Rectal smooth muscle tissue (tissue), 1 donor: ENCODE measurements at regions not wholly inside any gene's neighbourhood (a gene's known extent, or its start where the extent isn't known, plus 50 kb on each side); places are given as distances from the start of the nearest gene placed in this dataset.
A peak's percentile ranks its signal among the peaks of the same experiment; 100 is the strongest.

Experiments used
- H3K27ac ChIP-seq: one replicate; pipeline ENCODE4 v1.7.0; 2013; ENCODE audit warnings: low read depth, low read length, inconsistent platforms
- H3K27me3 ChIP-seq: one replicate; pipeline ENCODE4 v1.7.0; 2013; ENCODE audit warnings: low read length; ENCODE audit not compliant: control insufficient read depth, insufficient read depth
- H3K36me3 ChIP-seq: one replicate; pipeline ENCODE4 v1.7.0; 2013; ENCODE audit warnings: low read length; ENCODE audit not compliant: control insufficient read depth, insufficient read depth
- H3K4me1 ChIP-seq: one replicate; pipeline ENCODE4 v1.7.0; 2013; ENCODE audit warnings: low read length; ENCODE audit not compliant: control insufficient read depth, insufficient read depth
- H3K4me3 ChIP-seq: one replicate; pipeline ENCODE4 v1.7.0; 2013; ENCODE audit warnings: low read length
- H3K9ac ChIP-seq: one replicate; pipeline ENCODE4 v1.7.0; 2013; ENCODE audit warnings: low read length

DNA sequence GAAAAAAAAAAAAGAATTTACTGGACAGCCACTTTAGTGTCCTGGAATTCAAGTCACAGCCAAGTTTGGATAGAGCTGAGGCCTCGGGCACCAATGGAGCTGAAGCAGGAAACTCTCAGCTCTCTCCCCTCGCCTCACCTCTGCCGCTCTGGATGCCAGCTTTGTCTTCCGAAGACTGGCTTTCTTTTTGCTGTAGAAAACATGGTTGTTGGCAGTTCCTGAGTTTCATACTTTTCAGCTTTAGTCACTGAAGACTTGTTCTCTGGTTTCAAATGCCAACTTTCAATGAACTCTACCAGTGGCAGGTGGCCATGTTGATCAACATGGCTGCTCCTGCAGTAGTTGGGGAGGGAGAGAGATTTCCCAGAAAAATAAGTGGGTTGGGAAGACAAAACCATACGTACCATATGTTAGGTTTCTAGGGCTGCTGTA is 142.2 kb downstream of the SNX18 start:
- H3K4me1 ChIP-seq = no peaks in the 10 kb centered on the region
- H3K4me3 ChIP-seq = no peak overlapping the region

GRCh38 chr5:54658010-54658409 is 140.5 kb downstream of the SNX18 start:
- Histone ChIP-seq H3K4me1 (no peaks in the 10 kb centered on the region), H3K9ac (no peak overlapping the region), H3K36me3 (no peaks in the 10 kb centered on the region), H3K27me3 (no peaks in the 10 kb centered on the region), H3K27ac (no peak overlapping the region), H3K4me3 (no peak overlapping the region)

More for the DNA sequence above, 142.2 kb downstream of the SNX18 start:
- Histone ChIP-seq H3K27ac (peak overlapping the region; percentile 33), H3K27me3 (no peaks in the 10 kb centered on the region), H3K9ac (no peak overlapping the region), H3K36me3 (no peaks in the 10 kb centered on the region)

DNA sequence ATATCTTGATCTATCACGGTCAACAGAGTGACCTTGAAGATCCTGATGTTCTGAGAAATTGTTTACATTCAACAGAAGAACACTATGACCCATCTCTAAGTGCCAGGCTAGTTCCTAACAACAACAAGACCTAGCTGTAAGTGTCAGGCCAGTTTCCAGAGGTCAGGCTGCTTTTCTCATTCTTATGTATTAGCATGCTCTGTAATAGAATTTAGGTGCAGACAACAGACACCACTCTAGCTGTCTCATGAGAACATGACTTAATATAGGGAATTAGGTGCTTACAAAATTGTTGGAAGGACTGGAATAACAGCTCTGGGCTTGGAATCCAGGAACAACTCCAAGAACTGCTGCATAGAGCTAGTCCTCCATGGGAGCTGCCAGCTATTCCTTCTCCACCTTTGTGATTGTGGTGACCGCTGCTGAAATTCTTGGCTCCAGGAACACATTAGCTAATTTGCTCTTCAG is 138.7 kb downstream of the SNX18 start:
- no peak overlapping the region for H3K27ac ChIP-seq
- H3K4me1 ChIP-seq = no peaks in the 10 kb centered on the region
- H3K36me3 ChIP-seq = no peaks in the 10 kb centered on the region
- no peaks in the 10 kb centered on the region for H3K27me3 ChIP-seq
- no peak overlapping the region for H3K4me3 ChIP-seq
- H3K9ac ChIP-seq = no peak overlapping the region

DNA sequence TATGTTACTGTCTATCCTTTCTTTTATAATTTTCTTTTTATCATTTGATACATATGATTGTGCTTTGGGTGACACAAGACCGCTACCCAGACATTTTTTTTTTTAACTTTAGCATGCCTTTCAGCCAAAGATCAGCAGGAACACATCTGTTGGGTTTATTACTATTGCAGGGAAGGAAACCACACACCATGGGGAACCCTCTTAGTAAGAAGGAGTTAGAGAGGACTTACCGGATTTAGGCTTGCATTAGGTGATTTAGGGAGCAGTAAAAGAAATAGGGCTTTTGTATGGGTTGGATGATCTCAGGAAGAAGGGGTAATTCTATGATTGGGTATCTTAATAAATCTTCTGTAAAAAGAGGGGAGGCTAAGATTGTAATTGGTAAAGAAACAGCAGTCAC is 138.2 kb downstream of the SNX18 start:
- Histone ChIP-seq H3K27me3 (no peaks in the 10 kb centered on the region), H3K4me1 (no peaks in the 10 kb centered on the region), H3K27ac (no peak overlapping the region), H3K36me3 (no peaks in the 10 kb centered on the region), H3K9ac (no peak overlapping the region), H3K4me3 (no peak overlapping the region)

GRCh38 chr5:54655266-54655665 is 137.7 kb downstream of the SNX18 start:
- Histone ChIP-seq H3K9ac (no peak overlapping the region), H3K27me3 (no peaks in the 10 kb centered on the region), H3K4me1 (no peaks in the 10 kb centered on the region), H3K36me3 (no peaks in the 10 kb centered on the region), H3K27ac (no peak overlapping the region), H3K4me3 (no peak overlapping the region)

DNA sequence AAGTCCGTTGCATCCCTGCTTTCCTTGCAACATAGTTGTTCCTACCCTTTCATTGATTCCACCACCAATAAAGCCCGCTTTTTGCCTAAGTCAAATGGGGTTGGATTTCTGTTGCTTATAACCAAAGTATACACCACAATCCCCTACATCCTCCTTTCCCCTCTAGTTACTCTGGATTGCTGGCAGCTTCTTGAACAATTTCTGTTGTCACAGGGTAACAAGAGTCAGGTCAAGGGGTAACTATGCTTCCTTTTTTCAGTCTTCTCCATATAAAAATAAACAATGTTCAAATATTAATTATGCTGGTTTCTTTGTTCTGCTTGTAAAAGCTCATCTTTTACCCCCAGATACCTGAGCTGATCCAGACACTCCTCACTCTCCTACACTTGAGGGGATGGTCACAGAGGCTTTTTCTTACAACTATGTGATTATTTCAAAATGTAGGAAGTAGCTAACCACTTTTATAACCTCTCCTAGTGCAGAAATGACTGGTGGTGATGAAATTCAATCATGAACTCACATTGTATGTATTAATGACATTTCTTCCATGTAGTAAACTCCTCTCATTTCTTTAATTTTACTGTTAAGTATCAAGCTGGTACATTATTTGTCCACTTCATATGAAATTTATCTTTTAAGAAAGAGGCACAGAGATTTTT is 136.5 kb downstream of the SNX18 start:
- no peak overlapping the region for H3K4me3 ChIP-seq
- no peak overlapping the region for H3K9ac ChIP-seq
- H3K4me1 ChIP-seq = no peaks in the 10 kb centered on the region
- no peaks in the 10 kb centered on the region for H3K27me3 ChIP-seq
- H3K27ac ChIP-seq = no peak overlapping the region
- H3K36me3 ChIP-seq = no peaks in the 10 kb centered on the region

DNA sequence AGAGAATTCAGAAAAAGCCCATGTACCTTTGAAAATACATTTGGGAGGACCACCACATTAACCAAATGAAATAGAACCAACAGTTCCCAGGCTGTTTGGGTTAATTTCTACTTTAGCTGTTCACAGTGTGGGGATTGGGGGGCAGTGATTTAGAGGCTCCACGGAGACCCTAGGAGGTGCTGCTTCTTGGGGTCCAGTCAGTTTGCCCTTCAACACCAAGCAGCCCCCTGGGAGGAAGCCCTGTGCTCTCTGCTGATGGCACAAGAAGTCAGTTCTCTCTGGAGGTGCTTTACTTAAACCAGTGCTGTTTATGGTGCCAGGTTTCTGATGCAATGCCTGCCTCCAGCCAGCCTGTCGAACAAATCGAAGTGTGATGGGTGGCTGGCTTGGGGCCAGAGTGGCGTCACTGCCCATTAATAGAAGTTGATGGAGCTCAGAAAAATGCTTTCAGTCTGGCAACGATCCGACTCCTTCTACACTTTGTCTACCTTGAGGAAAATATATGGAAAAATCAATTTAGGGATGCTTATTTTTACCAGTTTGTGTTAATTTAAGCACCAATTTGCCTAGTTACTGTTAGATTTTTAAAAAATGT is 134.0 kb downstream of the SNX18 start:
- Histone ChIP-seq H3K27ac (no peak overlapping the region), H3K4me3 (no peak overlapping the region), H3K9ac (no peak overlapping the region), H3K4me1 (peaks cover 2% of the 10 kb centered on the region), H3K27me3 (no peaks in the 10 kb centered on the region), H3K36me3 (no peaks in the 10 kb centered on the region)

DNA sequence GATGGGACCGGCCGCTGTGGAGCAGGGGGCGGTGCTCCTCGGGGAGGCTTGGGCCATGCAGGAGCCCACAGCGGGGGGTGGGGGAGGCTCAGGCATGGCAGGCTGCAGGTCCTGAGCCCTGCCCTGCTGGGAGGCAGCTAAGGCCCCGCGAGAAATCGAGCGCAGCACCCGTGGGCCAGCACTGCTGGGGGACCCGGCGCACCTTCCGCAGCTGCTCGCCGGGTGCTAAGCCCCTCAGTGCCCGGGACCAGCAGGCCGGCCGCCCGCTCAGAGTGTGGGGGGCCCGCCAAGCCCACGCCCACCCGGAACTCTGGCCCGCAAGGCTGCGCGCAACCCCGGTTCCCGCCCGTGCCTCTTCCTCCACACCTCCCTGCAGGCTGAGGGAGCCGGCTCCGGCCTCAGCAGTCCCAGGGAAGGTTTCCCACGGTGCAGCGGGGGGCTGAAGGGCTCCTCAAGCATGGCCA is 131.5 kb downstream of the SNX18 start:
- H3K4me1 ChIP-seq = peaks cover 2% of the 10 kb centered on the region
- no peak overlapping the region for H3K4me3 ChIP-seq
- no peaks in the 10 kb centered on the region for H3K27me3 ChIP-seq
- no peak overlapping the region for H3K9ac ChIP-seq
- no peak overlapping the region for H3K27ac ChIP-seq
- no peaks in the 10 kb centered on the region for H3K36me3 ChIP-seq

GRCh38 chr5:54646356-54647101 is 129.0 kb downstream of the SNX18 start:
- Histone ChIP-seq H3K27me3 (no peaks in the 10 kb centered on the region), H3K9ac (no peak overlapping the region), H3K36me3 (no peaks in the 10 kb centered on the region), H3K4me1 (peaks cover 2% of the 10 kb centered on the region), H3K4me3 (no peak overlapping the region), H3K27ac (peak overlapping the region; percentile 30)

- no peaks in the 10 kb centered on the region for H3K36me3 ChIP-seq
- H3K27me3 ChIP-seq = no peaks in the 10 kb centered on the region
- no peak overlapping the region for H3K4me3 ChIP-seq
- peaks cover 2% of the 10 kb centered on the region for H3K4me1 ChIP-seq
- no peak overlapping the region for H3K9ac ChIP-seq
- H3K27ac ChIP-seq = peak overlapping the region; percentile 18
Observed at GRCh38 chr5:54645882-54646355, 128.4 kb downstream of the SNX18 start.

GRCh38 chr5:54644226-54644625 is 126.7 kb downstream of the SNX18 start:
- Histone ChIP-seq H3K27ac (no peak overlapping the region), H3K4me3 (no peak overlapping the region), H3K9ac (no peak overlapping the region), H3K36me3 (no peaks in the 10 kb centered on the region), H3K4me1 (peaks cover 2% of the 10 kb centered on the region), H3K27me3 (no peaks in the 10 kb centered on the region)

DNA sequence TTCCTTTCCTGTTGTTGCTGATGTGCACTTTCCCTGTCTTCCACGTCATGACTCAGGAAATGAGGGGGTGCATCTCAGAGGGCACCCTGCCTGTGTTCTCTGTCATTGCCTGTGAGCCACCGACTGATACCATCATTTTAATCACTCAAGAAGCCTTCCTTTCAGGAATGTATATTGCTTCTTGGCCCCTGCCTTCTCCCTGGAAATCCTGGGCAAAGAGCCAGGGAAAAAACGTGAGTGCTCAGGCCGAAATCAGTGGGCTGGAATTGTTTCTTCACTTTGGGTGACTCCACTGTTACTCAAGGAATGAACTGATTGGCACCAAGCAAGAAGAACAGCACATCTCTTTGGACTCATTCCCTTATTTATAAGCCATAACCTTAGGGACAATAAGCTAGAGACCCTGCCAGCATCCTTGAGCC is 126.1 kb downstream of the SNX18 start:
- Histone ChIP-seq H3K27ac (no peak overlapping the region), H3K4me3 (no peak overlapping the region), H3K36me3 (no peaks in the 10 kb centered on the region), H3K9ac (no peak overlapping the region), H3K4me1 (peaks cover 2% of the 10 kb centered on the region), H3K27me3 (no peaks in the 10 kb centered on the region)
